Right lobe of liver (tissue), 4 donors: ENCODE measurements at regions not wholly inside any gene's neighbourhood (a gene's known extent, or its start where the extent isn't known, plus 50 kb on each side); places are given as distances from the start of the nearest gene placed in this dataset.

Experiments used
- POLR2A ChIP-seq: fragments of 450-650 bp; IDR thresholded peaks from one replicate; pipeline ENCODE4 v1.6.1; 2017; ENCODE audit warnings: antibody characterized with exemption, mild to moderate bottlenecking
- TF ChIP-seq, protein P1 (sequence below), 4 donors: fragments of 200-600 bp in 3 of 4; fragments of 450-650 bp in 1 of 4; IDR thresholded peaks; one replicate each; pipeline versions ENCODE4 v1.5.1 to v1.8.0; 2016 to 2022; ENCODE audit warnings: antibody characterized with exemption in 4 of 4, mild to moderate bottlenecking in 2 of 4
- donor health status: DM: no; HTN: no; CAD: no.
- donor health status: DM: no; HTN: no; CAD: no.
- donor health status: DM: no; HTN: yes; CAD: no.

DNA sequence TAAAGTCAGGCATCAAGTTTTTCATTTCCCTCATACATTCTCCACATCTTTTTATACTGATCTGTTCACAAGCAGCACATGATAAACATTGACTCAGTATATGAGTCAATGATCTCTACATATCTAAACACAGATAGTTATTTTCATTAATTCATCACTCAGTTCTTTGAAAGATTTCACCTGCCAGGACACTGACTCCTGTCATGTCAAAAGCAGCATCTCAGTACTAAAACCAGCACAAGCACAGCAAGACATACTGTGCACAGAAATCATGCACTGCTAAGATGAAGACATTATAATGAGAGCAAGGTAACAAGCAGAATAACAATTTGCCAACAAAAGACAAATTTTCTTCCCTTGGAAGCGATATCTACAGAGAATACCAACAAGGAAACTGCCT is 206.1 kb upstream of the COX7C start:
- TF ChIP-seq, protein P1, sequence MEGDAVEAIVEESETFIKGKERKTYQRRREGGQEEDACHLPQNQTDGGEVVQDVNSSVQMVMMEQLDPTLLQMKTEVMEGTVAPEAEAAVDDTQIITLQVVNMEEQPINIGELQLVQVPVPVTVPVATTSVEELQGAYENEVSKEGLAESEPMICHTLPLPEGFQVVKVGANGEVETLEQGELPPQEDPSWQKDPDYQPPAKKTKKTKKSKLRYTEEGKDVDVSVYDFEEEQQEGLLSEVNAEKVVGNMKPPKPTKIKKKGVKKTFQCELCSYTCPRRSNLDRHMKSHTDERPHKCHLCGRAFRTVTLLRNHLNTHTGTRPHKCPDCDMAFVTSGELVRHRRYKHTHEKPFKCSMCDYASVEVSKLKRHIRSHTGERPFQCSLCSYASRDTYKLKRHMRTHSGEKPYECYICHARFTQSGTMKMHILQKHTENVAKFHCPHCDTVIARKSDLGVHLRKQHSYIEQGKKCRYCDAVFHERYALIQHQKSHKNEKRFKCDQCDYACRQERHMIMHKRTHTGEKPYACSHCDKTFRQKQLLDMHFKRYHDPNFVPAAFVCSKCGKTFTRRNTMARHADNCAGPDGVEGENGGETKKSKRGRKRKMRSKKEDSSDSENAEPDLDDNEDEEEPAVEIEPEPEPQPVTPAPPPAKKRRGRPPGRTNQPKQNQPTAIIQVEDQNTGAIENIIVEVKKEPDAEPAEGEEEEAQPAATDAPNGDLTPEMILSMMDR (IDR thresholded peaks at IDR 0.05), result no peak
- TF ChIP-seq POLR2A, result no peak
